Panc1 (cell line): ENCODE measurements at regions not wholly inside any gene's neighbourhood (a gene's known extent, or its start where the extent isn't known, plus 50 kb on each side); places are given as distances from the start of the nearest gene placed in this dataset.
"Not testable (repeated sequence)": the region's sequence is repeated elsewhere in the genome, so short reads cannot be mapped to it uniquely, and the experiment has no call there.

Source experiments
- POLR2AphosphoS5 ChIP-seq: IDR thresholded peaks from 2 replicates; pipeline ENCODE4 v1.6.1; 2012; ENCODE audit warnings: mild to moderate bottlenecking, low read depth, low read length, moderate library complexity
- TF ChIP-seq, protein P1 (sequence below): fragments of 450-650 bp; IDR thresholded peaks from 2 replicates; pipeline ENCODE4 v1.5.1; 2017; ENCODE audit warnings: mild to moderate bottlenecking
- TF ChIP-seq, protein P2 (sequence below), 2 experiments: IDR thresholded peaks; 2 replicates each; pipeline ENCODE4 v1.6.1; 2011 to 2012; ENCODE audit warnings: low read depth in 2 of 2, control low read depth in 1 of 2, low read length in 1 of 2, mild to moderate bottlenecking in 1 of 2, moderate library complexity in 1 of 2; ENCODE audit not compliant: insufficient read depth in 1 of 2

DNA sequence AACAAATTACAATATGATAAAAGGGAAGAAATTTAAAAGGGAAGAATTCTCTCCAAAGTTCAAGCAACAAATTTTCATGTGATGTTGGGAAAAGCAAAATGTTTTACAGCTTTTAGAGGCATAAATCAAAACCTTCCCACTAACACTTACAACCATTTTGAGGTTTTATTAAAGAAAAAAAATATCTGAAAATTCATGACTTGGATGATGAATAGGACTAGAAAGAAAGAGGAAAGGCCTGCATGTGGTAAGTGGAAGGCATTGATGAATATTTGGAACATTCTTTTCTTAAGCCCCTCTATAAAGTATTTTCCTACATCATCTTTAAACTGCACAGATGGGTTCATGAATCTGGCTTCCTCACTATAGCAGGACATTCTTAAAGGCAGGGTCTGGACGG lies 560.6 kb downstream of the TTLL7 start:
- TF ChIP-seq, protein P1, sequence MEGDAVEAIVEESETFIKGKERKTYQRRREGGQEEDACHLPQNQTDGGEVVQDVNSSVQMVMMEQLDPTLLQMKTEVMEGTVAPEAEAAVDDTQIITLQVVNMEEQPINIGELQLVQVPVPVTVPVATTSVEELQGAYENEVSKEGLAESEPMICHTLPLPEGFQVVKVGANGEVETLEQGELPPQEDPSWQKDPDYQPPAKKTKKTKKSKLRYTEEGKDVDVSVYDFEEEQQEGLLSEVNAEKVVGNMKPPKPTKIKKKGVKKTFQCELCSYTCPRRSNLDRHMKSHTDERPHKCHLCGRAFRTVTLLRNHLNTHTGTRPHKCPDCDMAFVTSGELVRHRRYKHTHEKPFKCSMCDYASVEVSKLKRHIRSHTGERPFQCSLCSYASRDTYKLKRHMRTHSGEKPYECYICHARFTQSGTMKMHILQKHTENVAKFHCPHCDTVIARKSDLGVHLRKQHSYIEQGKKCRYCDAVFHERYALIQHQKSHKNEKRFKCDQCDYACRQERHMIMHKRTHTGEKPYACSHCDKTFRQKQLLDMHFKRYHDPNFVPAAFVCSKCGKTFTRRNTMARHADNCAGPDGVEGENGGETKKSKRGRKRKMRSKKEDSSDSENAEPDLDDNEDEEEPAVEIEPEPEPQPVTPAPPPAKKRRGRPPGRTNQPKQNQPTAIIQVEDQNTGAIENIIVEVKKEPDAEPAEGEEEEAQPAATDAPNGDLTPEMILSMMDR: not testable (repeated sequence)
- TF ChIP-seq, protein P2, sequence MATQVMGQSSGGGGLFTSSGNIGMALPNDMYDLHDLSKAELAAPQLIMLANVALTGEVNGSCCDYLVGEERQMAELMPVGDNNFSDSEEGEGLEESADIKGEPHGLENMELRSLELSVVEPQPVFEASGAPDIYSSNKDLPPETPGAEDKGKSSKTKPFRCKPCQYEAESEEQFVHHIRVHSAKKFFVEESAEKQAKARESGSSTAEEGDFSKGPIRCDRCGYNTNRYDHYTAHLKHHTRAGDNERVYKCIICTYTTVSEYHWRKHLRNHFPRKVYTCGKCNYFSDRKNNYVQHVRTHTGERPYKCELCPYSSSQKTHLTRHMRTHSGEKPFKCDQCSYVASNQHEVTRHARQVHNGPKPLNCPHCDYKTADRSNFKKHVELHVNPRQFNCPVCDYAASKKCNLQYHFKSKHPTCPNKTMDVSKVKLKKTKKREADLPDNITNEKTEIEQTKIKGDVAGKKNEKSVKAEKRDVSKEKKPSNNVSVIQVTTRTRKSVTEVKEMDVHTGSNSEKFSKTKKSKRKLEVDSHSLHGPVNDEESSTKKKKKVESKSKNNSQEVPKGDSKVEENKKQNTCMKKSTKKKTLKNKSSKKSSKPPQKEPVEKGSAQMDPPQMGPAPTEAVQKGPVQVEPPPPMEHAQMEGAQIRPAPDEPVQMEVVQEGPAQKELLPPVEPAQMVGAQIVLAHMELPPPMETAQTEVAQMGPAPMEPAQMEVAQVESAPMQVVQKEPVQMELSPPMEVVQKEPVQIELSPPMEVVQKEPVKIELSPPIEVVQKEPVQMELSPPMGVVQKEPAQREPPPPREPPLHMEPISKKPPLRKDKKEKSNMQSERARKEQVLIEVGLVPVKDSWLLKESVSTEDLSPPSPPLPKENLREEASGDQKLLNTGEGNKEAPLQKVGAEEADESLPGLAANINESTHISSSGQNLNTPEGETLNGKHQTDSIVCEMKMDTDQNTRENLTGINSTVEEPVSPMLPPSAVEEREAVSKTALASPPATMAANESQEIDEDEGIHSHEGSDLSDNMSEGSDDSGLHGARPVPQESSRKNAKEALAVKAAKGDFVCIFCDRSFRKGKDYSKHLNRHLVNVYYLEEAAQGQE (IDR thresholded peaks at IDR 0.05; ENCODE audit: insufficient read depth in 1 of 2, low read depth in 2 of 2, low read length in 1 of 2): not testable (repeated sequence)
- not testable (repeated sequence) for TF ChIP-seq POLR2AphosphoS5
